HG03442 (cell line): ENCODE measurements at regions not wholly inside any gene's neighbourhood (a gene's known extent, or its start where the extent isn't known, plus 50 kb on each side); places are given as distances from the start of the nearest gene placed in this dataset.
A peak's percentile ranks its signal among the peaks of the same experiment; 100 is the strongest.
"Not testable (repeated sequence)": the region's sequence is repeated elsewhere in the genome, so short reads cannot be mapped to it uniquely, and the experiment has no call there.

Experiments used
- ATAC-seq: cut with Tn5 transposase; IDR thresholded peaks from one replicate; pipeline ENCODE4 v1.9.1; 2021; ENCODE audit warnings: mild to moderate bottlenecking, moderate library complexity; ENCODE audit not compliant: unreplicated experiment

DNA sequence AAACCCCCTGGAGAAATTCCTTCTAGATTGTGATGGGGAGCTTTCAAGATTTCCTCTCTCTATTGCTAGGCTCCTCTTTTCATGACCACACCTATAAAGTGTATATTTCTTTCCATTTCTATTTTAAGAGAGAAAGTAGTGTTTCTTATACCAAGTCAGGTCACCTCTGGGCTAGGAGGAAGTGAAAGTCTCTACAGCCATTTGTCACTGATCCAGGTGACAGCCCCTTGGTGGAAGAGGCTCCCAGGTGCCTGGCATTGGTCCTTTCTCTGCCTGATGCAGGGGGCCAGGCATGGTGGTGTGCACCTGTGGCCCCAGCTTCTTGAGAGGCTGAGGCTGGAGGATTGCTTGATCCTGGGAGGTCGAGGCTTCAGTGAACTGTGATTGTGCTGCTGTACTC is 64.7 kb downstream of the DHCR7 start:
- peak; percentile 39 for ATAC-seq

DNA sequence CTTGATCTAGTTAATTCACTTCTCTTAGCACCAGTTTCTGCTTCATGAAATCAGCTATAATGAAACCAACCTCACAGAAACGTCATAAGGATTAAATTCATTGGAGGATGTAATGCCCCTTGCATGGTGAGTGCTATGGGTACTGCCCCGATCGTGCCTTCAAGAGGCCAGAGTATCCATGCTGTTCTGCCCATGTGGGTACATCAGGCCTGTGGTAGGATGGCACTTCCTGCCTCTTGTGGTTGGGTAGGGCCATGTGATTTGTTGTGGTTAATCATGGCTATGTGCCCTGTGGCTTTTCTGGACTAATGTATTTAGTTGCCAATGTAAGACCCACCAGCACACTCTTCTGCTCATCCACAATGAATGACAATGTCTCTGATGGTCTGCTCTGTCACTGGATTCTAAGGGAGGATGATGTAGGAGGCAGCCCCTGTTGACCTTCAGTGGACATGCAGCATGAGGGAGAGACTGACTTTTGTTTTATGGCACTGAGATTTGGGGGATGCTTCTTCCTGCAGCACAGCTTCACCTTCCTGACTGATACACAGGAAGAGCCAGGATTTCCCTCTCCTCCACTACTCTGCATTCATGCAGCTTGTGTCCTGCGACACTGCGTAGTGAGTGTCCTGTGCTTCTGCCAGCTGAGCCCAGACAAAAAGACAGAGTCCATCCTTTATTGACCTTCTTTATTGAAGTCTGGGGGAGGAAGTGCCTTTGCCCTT is 66.2 kb downstream of the DHCR7 start:
- ATAC-seq = no peak

DNA sequence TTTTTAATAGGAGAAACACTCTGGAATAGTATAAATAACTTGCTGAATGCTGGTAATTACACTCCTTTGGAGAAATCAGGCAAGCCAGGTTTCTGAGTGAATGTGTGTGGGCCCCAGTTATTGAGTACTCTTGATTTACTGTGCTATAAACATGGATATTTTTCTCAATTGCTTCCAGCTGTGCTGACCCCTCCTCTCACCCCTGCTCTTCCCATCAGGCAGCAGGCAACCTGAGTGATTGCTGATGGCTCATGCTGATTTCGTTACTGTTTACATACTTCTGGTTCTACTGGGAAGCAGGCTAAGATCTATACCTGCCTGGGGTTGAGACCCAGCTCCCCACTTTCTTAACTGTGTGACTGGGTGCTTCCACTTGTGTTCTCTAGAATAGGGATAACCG is 68.5 kb downstream of the DHCR7 start:
- ATAC-seq = no peak

DNA sequence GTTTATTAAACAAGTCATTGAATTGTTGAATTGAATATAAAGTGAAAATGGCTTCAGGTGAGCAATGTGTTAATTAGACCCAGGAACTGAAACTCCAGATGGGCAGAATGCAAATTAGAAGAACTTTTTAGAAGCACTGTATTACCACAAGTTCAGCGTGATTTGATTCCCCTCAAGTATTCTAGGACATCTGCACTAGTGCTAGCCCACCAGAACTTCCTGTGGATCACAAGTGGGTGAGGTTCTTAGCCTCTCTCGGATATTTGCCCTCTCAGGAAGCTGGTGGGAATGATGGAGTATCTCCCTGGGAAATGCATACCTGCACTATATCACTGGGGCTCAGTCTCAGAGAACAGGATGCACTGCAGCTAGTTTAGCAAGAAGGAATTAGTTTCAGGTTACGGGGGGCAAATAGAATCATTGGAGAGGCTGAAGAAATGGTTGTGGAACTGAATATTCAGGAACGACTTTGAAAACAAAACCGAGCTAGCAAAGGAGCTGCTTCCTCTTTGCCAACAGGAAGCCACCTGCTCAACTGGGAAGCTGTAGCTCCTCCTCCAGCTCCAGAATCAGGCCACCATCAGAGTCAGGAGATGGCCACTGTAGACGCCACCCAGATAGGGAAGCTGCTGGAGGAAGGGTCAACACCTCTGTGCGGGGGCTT is 74.3 kb downstream of the DHCR7 start:
- no peak for ATAC-seq

DNA sequence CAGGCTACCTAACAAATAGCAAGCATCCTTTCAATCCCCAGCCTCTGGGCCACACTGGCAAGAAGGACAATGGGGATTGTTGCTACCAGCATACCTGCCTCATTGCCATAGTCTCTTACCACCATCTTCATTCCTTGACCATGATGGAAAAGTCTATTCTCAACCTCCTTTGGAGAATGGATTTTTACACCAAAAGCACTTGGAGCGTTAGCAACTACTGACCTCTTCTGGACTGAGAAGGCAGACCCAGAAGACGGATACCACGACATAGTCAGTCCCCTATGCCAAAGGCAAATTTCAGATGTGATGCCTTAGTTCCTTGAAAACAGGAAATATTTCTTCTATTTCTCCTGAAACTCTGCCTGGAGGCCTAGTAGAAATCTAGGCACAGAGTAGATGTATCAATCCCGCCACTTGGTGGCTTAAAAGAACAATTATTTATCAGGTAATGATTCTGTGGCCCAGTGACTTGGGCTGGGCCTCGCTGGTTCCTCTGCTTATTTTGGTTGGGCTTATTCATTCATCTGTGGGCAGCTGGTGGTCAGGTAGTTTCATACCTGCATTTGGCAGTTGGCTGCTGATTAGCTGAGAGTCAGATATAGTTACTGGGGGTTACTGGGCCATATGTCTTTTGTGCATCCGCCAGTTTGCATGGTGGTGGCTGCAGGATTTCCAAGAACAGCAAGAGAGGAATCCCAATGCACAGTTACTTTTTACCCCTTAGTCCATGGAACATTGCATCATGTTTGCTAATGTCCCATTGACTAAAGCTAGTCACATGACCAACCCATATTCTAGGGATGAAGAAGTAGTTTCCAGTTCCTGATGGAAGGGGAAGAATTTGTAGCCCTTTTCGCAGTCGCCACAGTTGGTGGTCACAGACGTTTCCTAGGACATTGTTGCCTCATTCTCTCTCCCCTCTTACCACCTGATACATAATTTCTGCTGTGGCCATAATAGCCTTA is 75.2 kb downstream of the DHCR7 start:
- no peak for ATAC-seq

DNA sequence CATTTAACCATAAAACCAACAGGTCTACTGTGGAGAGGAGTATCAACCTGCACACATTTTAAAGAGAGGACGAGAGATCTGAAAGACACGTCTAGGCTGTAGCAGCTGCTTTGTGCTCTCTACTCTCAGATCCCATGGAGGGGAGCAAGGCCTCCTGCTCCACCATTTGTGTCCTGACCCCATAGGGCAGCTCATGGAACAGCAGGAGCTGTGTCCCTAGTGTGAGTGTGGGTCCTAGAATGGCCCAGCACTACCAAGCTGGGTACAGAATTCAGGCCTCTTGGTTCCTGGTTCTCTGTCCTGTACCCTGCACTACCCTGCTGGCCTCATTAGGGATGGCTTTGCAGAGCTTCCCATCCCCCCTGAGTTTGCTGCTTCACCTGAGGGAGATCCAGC is 76.5 kb downstream of the DHCR7 start:
- no peak for ATAC-seq

DNA sequence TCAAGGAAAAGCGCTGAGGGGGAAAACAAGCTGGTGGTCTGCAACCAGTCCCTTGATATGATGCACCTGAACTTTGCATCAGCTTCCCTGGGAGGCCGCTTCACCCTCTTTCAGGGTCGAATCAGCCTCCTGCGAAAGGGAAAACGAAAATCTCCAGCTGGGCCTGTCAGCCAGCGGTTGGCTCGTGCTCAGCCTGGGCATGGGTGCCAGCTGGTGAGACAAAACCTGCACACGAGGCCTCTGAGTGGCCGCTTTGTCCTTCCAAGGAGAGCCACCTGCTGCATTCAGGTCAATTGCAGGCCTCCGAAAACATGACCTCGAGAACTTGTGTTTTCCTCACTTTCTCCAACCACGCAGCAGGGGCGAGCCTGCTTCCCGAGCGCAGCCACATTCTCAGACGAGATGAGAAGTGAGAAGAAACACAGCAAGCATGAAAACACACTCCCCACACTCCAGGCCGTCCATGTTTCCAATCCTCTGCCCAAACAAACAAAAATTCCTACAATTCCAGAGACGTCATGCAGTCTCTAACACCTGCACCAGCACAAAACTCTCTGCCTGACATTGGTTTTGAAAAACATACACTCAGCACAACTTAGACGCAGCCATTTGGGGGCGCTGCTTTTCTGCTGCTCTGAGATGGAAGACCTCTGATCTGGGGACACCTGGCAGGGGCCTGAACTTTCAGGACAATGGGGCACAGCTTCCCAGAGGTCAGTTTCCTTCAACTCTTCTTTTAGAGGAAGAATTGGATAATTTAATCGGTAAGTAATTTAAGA is 77.1 kb downstream of the DHCR7 start:
- ATAC-seq = no peak

DNA sequence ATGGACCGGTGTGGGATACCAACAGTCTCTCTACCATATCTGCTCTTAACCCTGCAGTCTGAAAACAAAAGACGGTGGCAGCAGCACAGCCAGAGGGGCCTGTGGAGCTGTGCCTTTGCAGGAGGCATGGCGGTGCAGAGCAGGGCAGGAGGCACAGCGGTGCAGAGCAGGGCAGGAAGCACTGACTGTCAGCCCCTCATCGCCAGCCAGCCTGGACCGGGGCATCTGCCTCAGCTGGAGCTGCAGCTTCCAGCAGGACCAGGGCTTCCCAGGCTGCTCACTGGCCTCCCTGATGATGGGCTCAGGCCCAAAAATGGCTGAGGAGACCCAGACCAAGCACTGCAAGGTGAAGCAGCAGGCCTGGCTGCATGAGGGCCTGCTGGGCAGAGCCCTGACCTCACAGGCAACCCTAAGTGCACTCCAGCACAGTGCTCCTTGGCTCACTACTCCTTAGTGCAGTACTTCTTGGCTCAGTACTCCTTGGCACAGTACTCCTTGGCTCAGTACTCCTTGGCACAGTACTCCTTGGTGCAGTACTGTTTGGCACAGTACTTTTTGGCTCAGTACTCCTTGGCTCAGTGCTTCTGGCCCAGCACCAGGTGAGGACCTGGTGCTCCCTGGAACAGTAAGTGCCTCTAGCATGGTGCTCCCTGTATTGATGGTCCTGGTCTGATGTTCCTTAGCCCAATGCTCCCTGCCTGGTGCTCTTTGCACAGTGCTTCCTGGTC is 78.0 kb downstream of the DHCR7 start:
- ATAC-seq = no peak

DNA sequence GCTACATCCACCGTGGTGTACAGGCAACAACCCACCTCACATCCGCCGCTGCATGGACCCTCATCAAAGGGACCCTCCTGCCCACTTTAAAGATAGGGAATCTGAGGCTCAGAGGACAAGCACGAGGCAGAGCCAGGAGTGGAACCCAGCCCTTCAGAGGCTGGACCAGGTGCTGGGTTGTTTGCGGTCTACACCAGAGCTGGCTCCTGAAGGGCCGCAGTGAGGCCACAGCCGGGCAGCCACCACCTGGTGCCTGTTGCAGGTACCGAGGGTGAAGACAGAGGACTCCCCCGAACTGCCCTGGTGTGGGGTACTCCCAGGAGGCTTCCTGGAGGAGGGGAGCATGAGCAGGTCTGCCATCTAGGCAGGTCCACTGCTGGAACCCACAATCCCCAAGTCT is 78.8 kb downstream of the DHCR7 start:
- ATAC-seq = no peak

DNA sequence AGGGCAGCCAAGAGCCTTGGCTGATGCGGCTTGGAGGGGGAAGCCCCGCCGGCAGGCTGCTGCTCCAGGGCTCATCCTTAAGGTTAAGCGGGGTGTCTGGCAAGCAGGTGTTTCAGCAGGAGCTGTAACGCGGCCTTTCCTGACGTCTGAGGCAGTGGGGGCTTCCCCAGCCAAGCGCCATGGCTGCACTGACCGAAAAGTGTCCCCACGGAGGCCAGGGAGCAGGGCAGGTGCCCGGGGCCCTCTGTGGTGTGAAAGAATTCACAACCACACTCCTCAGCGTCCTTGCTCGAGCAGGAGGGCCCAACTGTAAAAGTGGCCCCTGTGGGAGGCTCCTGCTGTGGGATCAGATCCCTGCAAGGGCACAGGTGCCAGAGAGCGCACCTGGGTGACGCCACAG is 79.2 kb downstream of the DHCR7 start:
- no peak for ATAC-seq

DNA sequence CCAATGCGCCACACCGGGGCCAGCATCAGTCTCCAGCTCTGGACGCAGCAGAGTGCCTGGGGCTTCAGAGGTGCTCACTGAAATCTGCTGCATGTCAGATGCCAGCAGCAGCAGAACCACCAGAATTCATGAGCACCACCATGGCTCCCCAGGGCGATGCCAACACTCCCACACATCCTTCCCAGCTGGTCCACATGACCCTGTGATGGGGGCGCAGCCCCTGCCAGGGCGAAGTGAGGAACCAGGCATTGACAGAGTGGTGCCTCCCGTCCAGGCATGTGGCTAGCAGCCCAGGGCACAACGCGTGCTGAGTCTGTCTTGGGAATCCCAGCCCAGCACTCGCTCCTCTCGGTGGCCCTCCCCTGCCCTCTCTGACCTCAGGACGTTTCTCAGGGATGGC is 80.4 kb downstream of the DHCR7 start:
- ATAC-seq = no peak

DNA sequence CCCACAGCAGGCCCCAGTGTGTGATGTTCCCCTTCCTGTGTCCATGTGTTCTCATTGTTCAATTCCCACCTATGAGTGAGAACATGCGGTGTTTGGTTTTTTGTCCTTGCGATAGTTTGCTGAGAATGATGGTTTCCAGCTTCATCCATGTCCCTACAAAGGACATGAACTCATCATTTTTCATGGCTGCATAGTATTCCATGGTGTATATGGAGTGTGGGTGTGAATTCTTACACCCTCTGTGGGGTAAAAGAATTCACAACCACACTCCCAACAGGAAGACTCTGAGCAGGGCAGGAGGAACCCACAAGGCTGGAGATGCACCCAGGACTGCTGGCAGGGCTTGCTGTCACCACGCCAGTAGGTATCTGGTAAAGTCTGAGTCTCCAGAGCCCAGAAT is 80.9 kb downstream of the DHCR7 start:
- not testable (repeated sequence) for ATAC-seq

DNA sequence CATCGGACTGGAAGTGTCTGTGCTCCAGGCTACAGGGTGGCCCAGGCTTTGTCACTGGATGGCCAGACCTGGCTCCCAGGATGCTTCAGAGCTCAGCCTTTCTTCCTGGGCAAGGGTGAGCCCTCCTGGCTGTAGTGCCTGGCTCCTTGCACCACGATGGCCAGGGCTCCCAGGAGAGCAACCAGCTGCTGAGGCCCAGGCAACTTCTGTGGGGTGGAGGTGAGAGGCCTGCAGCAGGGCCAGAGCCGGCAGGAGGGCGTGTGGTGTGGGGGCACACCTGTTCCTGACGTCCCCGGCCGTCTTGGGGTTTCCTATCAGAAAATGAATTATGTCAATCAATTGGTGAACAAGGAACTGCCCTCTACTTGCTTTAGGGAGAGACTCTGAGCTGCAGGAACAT is 82.1 kb downstream of the DHCR7 start:
- no peak for ATAC-seq

DNA sequence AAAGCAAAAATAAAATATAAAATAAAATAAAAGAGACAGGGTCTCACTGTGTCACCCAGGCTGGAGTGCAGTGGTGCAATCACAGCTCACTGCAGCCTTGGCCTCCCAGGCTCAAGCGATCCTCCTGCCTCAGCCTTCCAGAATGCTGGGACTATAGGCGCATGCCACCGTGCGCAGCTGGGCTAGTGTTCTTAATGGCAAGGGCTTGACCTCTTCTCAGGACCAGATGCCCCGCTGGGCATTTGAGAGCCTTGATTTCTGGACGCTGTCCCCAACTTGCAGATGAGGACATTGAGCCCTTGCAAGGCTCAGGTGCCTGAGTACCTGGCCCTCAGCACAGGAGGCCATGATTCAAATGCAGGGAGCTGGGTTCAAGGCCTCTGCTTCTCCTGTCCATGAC is 82.6 kb downstream of the DHCR7 start:
- ATAC-seq = no peak

DNA sequence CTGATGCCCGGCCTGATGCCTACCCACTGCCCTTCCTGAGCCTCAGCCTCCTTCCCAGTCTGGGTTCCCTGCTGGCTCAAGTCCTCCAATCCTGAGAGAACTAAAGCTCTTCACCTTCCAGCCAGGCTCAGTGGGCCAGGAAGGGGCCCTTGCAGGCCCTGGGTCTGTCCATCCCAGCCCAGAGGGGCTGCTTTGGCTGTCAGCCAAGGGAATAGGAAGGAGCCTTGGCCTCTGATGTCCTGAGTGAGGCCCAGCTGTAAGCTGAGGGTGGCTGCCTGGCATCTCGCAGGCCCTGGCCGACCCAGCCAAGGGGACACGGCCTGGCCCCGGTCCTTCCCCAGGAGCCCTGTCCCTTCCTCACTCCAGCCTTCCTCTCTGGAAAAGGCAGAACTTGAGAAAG is 83.4 kb downstream of the DHCR7 start:
- ATAC-seq = no peak

DNA sequence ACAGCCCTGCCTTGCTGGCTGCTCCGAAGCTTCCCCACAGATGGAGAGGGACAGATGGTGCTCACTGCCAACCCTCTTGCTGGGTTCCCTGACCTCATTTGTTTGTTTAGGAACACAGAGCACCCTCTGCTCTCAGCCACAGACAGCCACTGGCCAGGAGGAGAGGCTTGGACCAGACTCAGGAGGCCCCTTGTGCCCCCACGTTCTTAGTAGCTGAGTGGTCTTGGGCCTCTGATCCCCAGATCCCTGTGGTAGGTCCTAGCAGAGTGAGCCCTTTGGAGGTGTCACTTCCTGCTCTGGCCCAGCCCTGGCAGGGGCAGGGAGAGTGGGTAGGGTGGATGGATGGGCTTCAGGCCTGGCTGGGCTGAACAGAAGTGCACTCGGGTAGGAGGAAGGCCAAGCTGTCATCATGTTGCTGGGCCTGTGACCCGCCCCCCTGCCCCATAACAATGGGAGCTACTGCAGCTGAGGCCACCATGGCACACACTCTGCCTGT is 84.0 kb downstream of the DHCR7 start:
- ATAC-seq = no peak

DNA sequence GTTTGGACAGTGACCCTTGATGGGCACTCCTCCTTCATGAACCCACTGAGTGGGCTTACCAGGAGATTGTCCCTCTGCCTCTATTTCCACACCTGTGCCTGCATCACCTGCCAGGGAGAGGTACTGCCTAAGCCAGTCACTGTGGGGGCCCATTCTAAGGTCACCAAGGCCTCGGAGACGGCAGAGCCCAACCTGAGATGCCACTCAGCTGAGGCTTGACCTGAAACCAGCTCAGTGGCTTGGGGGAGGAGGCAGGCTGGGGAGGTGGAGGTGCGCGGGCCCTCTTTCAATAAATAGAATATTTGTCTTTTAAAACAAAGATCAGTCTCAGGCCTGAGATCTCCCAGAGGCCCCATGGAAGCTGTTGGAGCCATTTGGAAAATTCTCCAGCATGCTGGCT is 84.5 kb downstream of the DHCR7 start:
- ATAC-seq = no peak

DNA sequence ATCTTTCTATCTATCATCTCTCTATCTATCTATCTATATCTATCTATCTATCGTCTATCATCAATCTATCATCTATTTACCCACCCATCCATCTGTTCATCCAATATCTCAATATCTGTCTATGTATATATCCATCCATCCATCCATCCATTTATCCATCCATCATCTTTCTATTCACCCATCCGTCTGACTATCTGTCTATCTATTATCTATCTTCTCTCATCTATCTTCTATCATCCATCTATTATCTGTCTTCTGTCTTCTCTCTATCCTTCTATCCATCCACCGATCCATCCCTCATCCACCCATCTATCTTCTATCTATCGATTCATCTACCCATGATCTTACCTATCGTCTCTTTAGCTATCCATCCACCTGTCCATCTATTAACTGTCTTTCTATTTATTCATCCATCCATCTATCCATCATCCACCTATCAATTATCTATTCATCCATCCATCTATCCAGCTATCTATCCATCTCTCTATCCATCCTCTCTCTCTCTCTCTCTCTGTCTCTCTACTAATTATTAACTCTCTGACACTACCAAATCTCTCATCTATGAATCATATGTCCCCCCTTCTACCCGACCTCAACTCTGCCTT is 89.1 kb downstream of the DHCR7 start:
- no peak for ATAC-seq

DNA sequence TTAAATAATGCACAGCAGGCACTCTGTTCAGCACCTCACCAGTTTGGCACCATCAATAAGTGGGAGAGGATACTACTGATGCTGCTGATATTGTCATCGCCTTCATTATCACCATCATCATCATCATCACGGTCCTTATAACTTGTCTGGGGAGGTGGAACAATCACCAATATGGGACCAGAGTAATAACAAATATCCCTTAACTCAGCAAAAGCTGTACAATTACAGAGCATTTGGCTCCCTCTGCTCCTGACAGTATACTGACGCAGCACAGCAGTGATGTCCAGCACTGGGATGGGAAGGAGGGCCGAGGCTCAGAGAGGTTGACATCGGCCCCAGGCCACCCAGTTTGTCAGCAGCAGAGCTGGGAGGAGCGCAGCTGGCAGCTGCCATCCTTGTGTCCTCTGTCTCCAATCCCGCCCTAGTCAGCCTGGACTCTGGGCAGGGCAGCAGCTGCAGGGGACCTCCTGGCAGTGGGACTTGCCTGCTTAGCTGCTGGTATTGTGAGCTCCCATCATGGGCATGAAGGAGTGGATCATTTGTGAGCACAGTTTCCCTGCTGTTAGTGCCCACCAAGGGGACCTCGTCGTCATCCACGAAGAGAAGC is 90.0 kb downstream of the DHCR7 start:
- no peak for ATAC-seq
